ENCODE measurements at regions not wholly inside any gene's neighbourhood (a gene's known extent, or its start where the extent isn't known, plus 50 kb on each side); places are given as distances from the start of the nearest gene placed in this dataset.

DNA sequence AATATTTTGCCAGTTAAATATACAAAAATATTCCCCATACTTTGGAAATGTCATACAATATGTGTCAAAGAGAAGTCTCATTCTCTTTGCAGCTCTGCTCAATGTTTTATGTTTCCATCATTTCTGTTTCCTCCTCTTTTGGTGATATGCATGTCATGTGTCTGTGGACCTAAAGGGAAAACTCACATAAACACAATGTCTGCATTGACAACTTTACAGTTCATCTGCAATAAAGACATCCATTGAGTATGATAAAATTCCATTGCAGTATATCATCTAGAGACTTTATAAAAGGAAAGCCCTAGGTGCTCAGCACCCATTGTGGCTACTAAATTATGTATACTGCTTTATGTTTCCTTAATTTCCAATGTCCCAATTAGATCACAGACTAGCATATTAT lies 461.3 kb upstream of the FAT3 start:
- Mint-ChIP-seq H3K36me3 (no peaks in the 10 kb centered on the region), H3K27me3 (no peaks in the 10 kb centered on the region), H3K27ac (no peak overlapping the region), H3K9me3 (peaks cover 5 to 20% (median 5%) of the 10 kb centered on the region in 3 donors), H3K4me3 (no peak overlapping the region), H3K4me1 (no peaks in the 10 kb centered on the region)
- H3K27me3 ChIP-seq (replicated peaks in 1 of 2; ENCODE audit: control insufficient read depth in 2 of 2, extremely low read depth in 1 of 2, insufficient read depth in 2 of 2, low read length in 1 of 2): no peaks in the 10 kb centered on the region
- no peaks in the 10 kb centered on the region for H3K9me3 ChIP-seq
- no peak overlapping the region for H3K4me3 ChIP-seq (ENCODE audit: control insufficient read depth in 1 of 2, extremely low read depth in 1 of 2, low read length in 1 of 2)
- H3K27ac ChIP-seq (ENCODE audit: low read length): no peak overlapping the region
- DNase-seq (no peak), ATAC-seq (replicated peaks in 1 of 4) (no peak)
- H3K4me1 ChIP-seq (ENCODE audit: control insufficient read depth in 1 of 2, extremely low read depth in 1 of 2, insufficient read depth in 2 of 2, low read length in 2 of 2): no peaks in the 10 kb centered on the region
- ChIA-PET POLR2A (no interaction called here), CTCF (no interaction called here)
- H3K36me3 ChIP-seq (ENCODE audit: control insufficient read depth in 2 of 2, extremely low read depth in 1 of 2, insufficient read depth in 1 of 2, low read length in 1 of 2): no peaks in the 10 kb centered on the region

DNA sequence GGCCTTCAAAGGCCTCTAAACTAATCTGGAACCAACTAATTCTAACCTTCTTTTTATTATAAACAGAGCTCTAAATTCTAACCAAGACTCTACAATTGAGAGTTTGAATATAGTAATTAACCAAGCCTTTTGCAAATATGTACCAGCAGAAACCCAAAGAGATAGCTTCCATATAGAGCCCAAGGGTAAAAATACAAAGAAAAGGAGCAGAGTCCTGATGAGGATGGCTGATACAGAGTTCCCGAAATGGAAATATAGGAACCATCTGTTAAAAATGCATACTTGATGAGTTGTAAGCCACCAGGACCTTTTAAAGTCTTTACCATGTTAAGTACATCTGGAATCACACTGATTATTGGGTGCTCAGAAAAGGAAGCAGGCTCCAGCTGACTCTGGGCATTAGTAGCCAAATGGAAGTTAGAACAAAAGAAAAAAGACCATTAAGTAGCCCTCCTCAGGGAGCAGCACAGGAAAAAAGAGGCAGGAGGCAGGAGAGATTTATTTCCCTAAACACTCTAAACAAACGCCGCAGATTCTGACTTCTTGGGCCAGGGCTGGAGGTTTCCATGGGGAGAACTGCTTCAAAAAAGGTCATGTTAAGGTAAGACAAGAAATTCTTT lies 463.1 kb upstream of the FAT3 start:
- 43% methylated on average over 1 of the region's 3 CpGs for WGBS (ENCODE audit: insufficient coverage)

DNA sequence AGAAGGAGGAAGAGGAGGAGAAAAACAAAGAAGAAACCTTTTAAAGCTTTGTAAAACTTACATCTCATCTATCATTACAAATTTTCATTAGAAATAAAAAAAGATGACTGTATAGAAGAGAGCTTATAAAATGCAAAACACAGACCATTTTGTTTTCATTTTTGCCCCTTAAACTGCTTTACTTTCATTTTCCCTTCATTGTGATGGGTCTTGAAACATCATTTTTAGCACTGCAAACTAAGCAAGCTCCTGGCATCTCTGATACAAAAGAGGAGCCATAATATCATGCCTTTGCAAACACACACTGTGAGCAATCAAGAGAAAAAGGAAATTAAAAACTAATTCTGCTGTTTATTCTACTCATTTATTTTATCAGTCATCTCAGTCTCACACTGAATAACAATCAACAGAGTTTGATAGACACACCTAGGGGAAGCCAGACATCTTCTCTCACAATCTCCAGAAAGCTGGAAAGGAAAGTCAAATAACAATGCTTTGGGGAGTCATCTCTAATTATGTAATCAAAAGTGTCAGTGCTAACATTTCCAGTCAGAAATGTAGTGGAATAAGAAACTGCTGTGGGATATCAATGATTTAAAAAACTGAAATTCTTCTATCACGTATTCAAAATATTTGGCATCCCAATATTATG lies 467.7 kb upstream of the FAT3 start:
- Mint-ChIP-seq H3K4me1 (no peaks in the 10 kb centered on the region), H3K27ac (no peak overlapping the region), H3K4me3 (no peak overlapping the region), H3K27me3 (no peaks in the 10 kb centered on the region), H3K36me3 (no peaks in the 10 kb centered on the region), H3K9me3 (peaks cover 3 to 18% (median 12%) of the 10 kb centered on the region in 3 donors)
- Histone ChIP-seq H3K4me1 (ENCODE audit: control insufficient read depth in 1 of 2, extremely low read depth in 1 of 2, insufficient read depth in 2 of 2, low read length in 2 of 2) (no peaks in the 10 kb centered on the region), H3K27ac (ENCODE audit: low read length) (no peak overlapping the region), H3K9me3 (no peaks in the 10 kb centered on the region), H3K4me3 (ENCODE audit: control insufficient read depth in 1 of 2, extremely low read depth in 1 of 2, low read length in 1 of 2) (no peak overlapping the region), H3K27me3 (replicated peaks in 1 of 2; ENCODE audit: control insufficient read depth in 2 of 2, extremely low read depth in 1 of 2, insufficient read depth in 2 of 2, low read length in 1 of 2) (no peaks in the 10 kb centered on the region), H3K36me3 (ENCODE audit: control insufficient read depth in 2 of 2, extremely low read depth in 1 of 2, insufficient read depth in 1 of 2, low read length in 1 of 2) (no peaks in the 10 kb centered on the region)
- no peak for DNase-seq
- ATAC-seq (replicated peaks in 1 of 4): no peak
- WGBS (ENCODE audit: insufficient coverage): no CpG with 5 or more reads among the region's 1 CpG
- ChIA-PET CTCF (no interaction called here), POLR2A (interaction anchor here in 1 of 2 donors (0.6 kb wide), 1 partner anchor 231 kb away, joined by 3 read pairs; no protein-coding TSS in a partner anchor)

More for the DNA sequence above, 463.1 kb upstream of the FAT3 start:
- no peak for DNase-seq
- no peak overlapping the region for H3K27ac ChIP-seq (ENCODE audit: low read length)
- no peaks in the 10 kb centered on the region for H3K9me3 ChIP-seq
- H3K4me1 ChIP-seq (ENCODE audit: control insufficient read depth in 1 of 2, extremely low read depth in 1 of 2, insufficient read depth in 2 of 2, low read length in 2 of 2): no peaks in the 10 kb centered on the region
- CTCF ChIA-PET: no interaction called here
- peaks cover 5 to 23% (median 9%) of the 10 kb centered on the region in 3 donors for H3K9me3 Mint-ChIP-seq
- H3K27me3 ChIP-seq (replicated peaks in 1 of 2; ENCODE audit: control insufficient read depth in 2 of 2, extremely low read depth in 1 of 2, insufficient read depth in 2 of 2, low read length in 1 of 2): no peaks in the 10 kb centered on the region
- no peaks in the 10 kb centered on the region for H3K36me3 ChIP-seq (ENCODE audit: control insufficient read depth in 2 of 2, extremely low read depth in 1 of 2, insufficient read depth in 1 of 2, low read length in 1 of 2)
- ATAC-seq (replicated peaks in 1 of 4): no peak
- H3K27me3 Mint-ChIP-seq: no peaks in the 10 kb centered on the region
- H3K36me3 Mint-ChIP-seq: no peaks in the 10 kb centered on the region
- no peak overlapping the region for H3K27ac Mint-ChIP-seq
- H3K4me3 ChIP-seq (ENCODE audit: control insufficient read depth in 1 of 2, extremely low read depth in 1 of 2, low read length in 1 of 2): no peak overlapping the region
- POLR2A ChIA-PET: no interaction called here
- no peak overlapping the region for H3K4me3 Mint-ChIP-seq
- no peaks in the 10 kb centered on the region for H3K4me1 Mint-ChIP-seq

DNA sequence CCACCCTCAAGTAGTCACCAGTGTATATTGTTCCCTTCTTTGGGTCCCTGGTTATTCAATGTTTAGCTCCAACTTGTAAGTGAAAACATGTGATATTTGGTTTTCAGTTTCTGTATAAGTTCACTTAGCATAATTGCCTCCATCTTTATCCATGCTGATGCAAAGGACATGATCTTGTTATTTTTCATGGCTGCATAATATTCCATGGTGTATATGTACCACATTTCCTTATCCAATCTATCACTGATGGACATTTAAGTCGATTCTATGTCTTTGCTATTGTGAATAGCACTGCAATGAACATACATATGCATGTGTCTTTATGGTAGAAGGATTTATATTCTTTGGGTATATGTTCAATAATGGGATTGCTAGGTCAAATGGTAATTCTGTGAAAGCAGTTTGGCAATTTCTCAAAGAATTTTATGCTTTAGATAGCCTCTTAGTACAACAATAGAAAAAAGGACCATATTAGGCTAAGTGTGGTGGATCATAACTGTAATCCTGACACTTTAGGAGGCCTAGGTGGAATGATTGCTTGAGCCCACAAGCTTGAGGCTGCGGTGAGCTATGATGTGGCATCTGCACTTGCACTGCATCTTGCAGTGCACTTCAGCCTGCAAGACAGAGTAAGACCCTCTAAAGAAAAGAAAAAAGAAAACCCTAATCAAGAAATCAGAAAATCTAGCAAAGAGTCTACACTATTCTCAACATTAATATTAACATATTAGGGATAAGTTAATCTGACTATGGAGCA lies 468.5 kb upstream of the FAT3 start:
- H3K4me3 Mint-ChIP-seq: no peak overlapping the region

DNA sequence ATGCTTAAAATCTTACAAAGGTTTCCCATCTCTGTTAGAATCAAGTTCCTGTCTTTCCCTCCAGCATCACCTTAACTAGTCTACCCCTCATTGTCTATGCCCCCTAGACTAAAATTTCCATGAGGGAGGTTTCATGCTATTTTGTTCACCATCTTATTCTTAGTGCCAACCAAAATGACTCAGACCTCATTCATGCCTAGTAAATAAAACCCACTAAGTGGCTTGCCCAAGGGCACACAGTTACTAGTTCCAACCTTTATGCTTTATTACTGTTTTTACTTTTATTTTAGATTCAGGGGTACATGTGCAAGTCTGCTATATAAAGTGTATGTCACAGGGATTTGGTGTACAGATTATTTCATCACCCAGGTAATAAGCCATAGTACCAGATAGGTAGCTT lies 469.1 kb upstream of the FAT3 start:
- Histone ChIP-seq H3K4me1 (ENCODE audit: control insufficient read depth in 1 of 2, extremely low read depth in 1 of 2, insufficient read depth in 2 of 2, low read length in 2 of 2) (no peaks in the 10 kb centered on the region), H3K27ac (ENCODE audit: low read length) (no peak overlapping the region), H3K36me3 (ENCODE audit: control insufficient read depth in 2 of 2, extremely low read depth in 1 of 2, insufficient read depth in 1 of 2, low read length in 1 of 2) (no peaks in the 10 kb centered on the region), H3K27me3 (replicated peaks in 1 of 2; ENCODE audit: control insufficient read depth in 2 of 2, extremely low read depth in 1 of 2, insufficient read depth in 2 of 2, low read length in 1 of 2) (no peaks in the 10 kb centered on the region), H3K4me3 (ENCODE audit: control insufficient read depth in 1 of 2, extremely low read depth in 1 of 2, low read length in 1 of 2) (no peak overlapping the region), H3K9me3 (no peaks in the 10 kb centered on the region)
- Mint-ChIP-seq H3K27ac (no peak overlapping the region), H3K36me3 (no peaks in the 10 kb centered on the region), H3K4me3 (no peak overlapping the region), H3K9me3 (peaks cover 3 to 24% (median 12%) of the 10 kb centered on the region in 3 donors), H3K27me3 (no peaks in the 10 kb centered on the region), H3K4me1 (no peaks in the 10 kb centered on the region)
- ChIA-PET CTCF (no interaction called here), POLR2A (no interaction called here)
- DNase-seq (no peak), ATAC-seq (replicated peaks in 1 of 4) (no peak)

More for the DNA sequence above, 468.5 kb upstream of the FAT3 start:
- Mint-ChIP-seq H3K36me3 (no peaks in the 10 kb centered on the region), H3K27me3 (no peaks in the 10 kb centered on the region), H3K4me1 (no peaks in the 10 kb centered on the region), H3K9me3 (peaks cover 3 to 21% (median 12%) of the 10 kb centered on the region in 3 donors), H3K27ac (no peak overlapping the region)
- ATAC-seq (replicated peaks in 1 of 4) (no peak), DNase-seq (no peak)
- no CpG with 5 or more reads among the region's 2 CpGs for WGBS (ENCODE audit: insufficient coverage)
- Histone ChIP-seq H3K9me3 (no peaks in the 10 kb centered on the region), H3K27me3 (replicated peaks in 1 of 2; ENCODE audit: control insufficient read depth in 2 of 2, extremely low read depth in 1 of 2, insufficient read depth in 2 of 2, low read length in 1 of 2) (no peaks in the 10 kb centered on the region), H3K4me1 (ENCODE audit: control insufficient read depth in 1 of 2, extremely low read depth in 1 of 2, insufficient read depth in 2 of 2, low read length in 2 of 2) (no peaks in the 10 kb centered on the region), H3K27ac (ENCODE audit: low read length) (no peak overlapping the region), H3K36me3 (ENCODE audit: control insufficient read depth in 2 of 2, extremely low read depth in 1 of 2, insufficient read depth in 1 of 2, low read length in 1 of 2) (no peaks in the 10 kb centered on the region), H3K4me3 (ENCODE audit: control insufficient read depth in 1 of 2, extremely low read depth in 1 of 2, low read length in 1 of 2) (no peak overlapping the region)
- CTCF ChIA-PET: no interaction called here
- POLR2A ChIA-PET: no interaction called here

DNA sequence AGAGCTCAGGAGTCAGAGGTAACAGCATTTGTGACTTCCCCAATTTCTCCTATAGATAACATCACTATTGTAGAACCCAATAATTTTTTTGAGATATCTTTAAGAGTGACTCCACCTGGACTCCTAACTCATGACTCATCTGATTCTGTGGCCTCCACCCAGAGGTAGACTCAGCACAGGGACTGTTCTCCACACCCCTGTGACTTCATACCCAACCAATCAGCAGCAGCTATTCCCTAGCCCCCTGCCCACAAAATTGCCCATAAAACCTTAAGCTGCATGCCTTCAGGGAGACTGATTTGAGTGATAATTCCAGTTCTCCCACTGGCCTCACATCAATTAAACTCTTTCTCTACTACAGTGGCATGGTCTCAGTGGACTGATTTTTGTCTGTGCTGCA lies 475.4 kb upstream of the FAT3 start:
- Mint-ChIP-seq H3K36me3 (no peaks in the 10 kb centered on the region), H3K9me3 (peaks cover 4 to 13% (median 9%) of the 10 kb centered on the region in 3 donors), H3K4me3 (no peak overlapping the region), H3K27me3 (no peaks in the 10 kb centered on the region), H3K27ac (no peak overlapping the region), H3K4me1 (no peaks in the 10 kb centered on the region)
- Histone ChIP-seq H3K27ac (ENCODE audit: low read length) (no peak overlapping the region), H3K27me3 (replicated peaks in 1 of 2; ENCODE audit: control insufficient read depth in 2 of 2, extremely low read depth in 1 of 2, insufficient read depth in 2 of 2, low read length in 1 of 2) (no peaks in the 10 kb centered on the region), H3K4me3 (ENCODE audit: control insufficient read depth in 1 of 2, extremely low read depth in 1 of 2, low read length in 1 of 2) (no peak overlapping the region), H3K9me3 (no peaks in the 10 kb centered on the region), H3K36me3 (ENCODE audit: control insufficient read depth in 2 of 2, extremely low read depth in 1 of 2, insufficient read depth in 1 of 2, low read length in 1 of 2) (no peaks in the 10 kb centered on the region), H3K4me1 (ENCODE audit: control insufficient read depth in 1 of 2, extremely low read depth in 1 of 2, insufficient read depth in 2 of 2, low read length in 2 of 2) (no peaks in the 10 kb centered on the region)
- DNase-seq (no peak), ATAC-seq (replicated peaks in 1 of 4) (no peak)
- ChIA-PET POLR2A (no interaction called here), CTCF (no interaction called here)
